VCaP (cell line): ENCODE measurements at regions not wholly inside any gene's neighbourhood (a gene's known extent, or its start where the extent isn't known, plus 50 kb on each side); places are given as distances from the start of the nearest gene placed in this dataset.

Experiments used
- H3K27ac ChIP-seq: fragments of 450-650 bp; 2 replicates; pipeline ENCODE4 v1.5.1; 2017
- TF ChIP-seq, protein P1 (sequence below): fragments of 450-650 bp; conservative IDR thresholded peaks from 2 replicates; pipeline ENCODE4 v1.5.1; 2017; ENCODE audit warnings: mild to moderate bottlenecking, moderate library complexity

DNA sequence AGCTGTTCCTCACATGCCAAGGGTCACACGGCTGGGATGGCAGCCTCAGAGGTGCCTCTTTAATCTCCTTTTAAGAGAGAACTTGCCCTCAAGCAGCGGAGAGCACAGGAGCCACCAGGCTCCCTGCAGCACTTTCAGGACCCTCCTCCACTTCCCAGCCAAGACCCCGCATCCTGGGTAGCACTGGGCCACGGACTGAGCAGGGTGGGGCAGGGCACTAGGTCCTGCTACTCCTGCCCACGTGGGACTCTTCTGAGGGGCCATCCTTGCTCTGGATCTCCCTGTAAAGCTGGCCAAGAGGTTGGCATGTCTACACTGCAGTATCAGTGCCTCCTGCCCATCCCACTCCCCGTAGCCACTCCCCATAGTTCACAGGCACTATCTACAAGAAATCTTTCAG, 175.3 kb upstream of the GLI2 start:
- TF ChIP-seq, protein P1, sequence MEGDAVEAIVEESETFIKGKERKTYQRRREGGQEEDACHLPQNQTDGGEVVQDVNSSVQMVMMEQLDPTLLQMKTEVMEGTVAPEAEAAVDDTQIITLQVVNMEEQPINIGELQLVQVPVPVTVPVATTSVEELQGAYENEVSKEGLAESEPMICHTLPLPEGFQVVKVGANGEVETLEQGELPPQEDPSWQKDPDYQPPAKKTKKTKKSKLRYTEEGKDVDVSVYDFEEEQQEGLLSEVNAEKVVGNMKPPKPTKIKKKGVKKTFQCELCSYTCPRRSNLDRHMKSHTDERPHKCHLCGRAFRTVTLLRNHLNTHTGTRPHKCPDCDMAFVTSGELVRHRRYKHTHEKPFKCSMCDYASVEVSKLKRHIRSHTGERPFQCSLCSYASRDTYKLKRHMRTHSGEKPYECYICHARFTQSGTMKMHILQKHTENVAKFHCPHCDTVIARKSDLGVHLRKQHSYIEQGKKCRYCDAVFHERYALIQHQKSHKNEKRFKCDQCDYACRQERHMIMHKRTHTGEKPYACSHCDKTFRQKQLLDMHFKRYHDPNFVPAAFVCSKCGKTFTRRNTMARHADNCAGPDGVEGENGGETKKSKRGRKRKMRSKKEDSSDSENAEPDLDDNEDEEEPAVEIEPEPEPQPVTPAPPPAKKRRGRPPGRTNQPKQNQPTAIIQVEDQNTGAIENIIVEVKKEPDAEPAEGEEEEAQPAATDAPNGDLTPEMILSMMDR, result no peak
- H3K27ac ChIP-seq, result no peak overlapping the region

DNA sequence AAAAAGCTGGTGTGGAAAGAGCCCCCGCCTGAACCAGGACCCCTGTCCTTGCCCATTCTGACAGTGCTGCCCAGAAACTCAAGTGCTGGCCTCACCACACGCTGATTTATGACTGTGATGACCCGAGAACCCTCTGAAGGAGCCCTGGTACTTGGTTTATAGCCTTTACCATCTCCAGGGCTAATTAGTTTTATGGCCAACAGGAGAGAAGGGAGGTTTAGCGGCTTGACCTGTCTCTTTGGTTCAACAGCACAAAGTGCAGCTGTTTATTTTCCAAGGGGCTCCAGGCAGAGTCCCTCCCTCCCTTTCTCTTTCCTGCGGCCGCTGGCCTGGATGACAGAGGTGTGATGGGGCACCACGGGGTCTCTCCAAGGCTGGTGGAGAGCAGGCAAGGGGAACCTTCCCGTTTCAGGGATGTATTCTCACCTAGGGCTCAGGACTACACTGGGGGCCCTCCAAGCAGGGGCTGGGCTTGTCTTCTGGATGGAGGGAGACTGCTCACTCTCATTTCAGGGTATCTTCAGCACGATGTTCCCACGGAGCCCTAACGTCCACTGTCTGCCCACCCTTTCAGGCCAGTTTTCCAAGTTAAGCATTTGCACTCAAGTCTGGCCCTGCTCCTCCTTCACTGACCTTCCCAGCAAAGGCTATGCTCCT, 174.2 kb upstream of the GLI2 start:
- TF ChIP-seq, protein P1, result no peak
- H3K27ac ChIP-seq, result no peak overlapping the region

DNA sequence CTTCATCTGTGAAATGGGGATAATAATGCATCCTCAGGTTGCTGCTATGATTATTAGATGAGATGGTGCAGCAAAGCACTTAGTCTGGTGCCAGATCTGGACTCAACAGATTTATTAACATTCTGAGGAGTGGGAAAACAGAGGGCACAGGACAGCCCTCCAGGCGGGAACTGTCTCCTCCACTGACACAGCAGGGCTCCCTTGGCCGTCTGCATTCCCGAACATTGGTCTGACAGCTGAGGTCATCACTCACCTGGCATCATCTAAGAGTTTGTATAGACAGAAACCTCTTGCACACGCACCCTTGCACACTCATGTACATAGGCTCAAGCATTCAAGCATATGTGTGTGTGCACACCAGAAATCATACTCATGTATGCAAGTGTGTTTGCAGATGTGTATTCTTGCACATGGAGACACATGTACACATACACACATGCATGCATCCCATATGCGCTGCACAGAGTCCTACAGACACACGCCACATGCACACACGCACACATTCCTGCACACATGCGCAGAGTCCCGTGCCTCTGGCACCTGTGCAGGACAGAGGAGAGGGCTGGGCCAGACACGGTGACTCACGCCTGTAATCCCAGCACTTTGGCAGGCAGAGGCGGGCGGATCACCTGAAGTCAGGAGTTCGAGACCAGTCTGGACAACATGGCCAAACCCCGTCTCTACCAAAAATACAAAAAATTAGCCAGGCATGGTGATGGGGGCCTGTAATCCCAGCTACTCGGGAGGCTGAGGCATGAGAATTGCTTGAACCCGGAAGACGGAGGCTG, 173.3 kb upstream of the GLI2 start:
- TF ChIP-seq, protein P1, result no peak
- H3K27ac ChIP-seq, result no peak overlapping the region

DNA sequence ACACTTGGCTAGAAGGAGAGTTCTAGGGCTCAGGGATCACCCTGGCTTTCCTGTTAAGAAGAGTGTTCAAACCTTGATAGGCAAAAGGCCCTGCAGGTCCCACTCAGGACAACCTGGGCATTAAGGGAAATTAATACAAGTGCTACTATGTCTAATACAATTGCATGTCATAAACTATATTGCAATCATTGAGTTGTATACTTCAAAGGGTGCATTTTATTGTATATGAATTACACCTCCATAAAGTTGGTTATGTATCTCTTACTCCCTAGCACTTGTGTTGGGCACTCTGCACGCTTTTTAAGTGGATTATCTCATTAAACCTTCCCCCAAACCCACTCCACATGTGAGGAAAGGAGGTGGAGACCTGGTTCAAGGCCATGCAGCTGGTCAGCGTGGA, 172.1 kb upstream of the GLI2 start:
- TF ChIP-seq, protein P1, result no peak
- no peak overlapping the region for H3K27ac ChIP-seq

DNA sequence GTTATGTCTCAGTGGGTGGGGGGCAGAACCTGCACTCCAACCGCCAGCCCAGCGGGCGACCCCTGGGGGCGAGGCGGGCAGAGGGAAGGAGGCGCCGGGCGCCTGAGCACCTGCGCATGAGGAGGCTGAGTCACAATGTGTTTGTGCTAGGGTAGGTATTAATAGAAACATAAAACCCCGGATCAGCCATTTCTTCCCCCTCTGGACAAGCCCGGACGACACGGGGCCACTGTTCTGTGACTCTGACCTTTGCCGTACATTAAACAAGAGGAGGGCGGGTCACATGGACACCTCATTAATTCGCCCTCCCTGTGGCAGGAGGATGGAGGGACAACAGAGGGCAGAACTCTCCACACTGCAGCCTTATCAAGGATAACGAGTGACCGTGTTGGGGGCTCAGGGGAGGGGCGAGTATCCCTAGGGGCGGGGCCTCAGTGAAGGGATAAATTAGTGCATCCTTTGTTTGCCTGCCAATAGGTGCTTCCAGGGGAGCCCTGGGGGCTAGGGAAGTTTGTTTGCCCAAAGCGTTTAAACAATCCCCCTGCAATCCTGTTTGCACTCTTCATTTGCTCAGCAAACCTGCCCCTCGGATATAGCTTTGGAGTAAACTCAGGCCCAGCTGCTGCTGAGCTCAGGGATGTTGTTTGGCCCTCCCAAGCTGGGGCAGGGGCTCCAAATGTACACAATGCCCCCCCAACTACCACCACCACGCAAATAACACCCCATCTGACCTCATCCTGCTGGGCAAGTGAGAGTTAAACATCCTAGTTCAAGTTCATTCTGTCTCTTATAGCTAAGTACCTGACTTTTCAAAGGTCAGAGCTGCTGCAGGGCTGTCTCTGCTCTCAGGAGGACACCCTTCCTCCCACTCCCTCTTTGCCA, 171.2 kb upstream of the GLI2 start:
- no peak overlapping the region for H3K27ac ChIP-seq
- TF ChIP-seq, protein P1, result no peak

DNA sequence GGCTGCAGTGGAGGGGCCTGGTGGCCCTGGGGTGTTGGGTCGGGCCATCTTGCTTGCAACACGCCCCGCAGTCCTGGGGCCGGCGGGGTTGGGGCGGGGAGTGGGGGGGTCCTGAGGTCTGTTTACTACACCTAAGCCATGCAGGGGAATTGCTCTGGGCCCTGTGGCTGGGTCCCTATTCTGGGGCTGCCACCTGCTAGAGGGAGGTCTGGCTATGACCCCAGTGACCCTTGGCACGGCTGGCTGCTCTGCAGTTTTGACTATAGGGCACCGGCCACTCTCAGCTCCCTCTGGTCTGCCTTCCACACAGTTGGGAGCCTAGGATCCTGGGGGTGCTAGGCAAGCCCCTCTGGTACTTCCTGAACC, 170.6 kb upstream of the GLI2 start:
- TF ChIP-seq, protein P1, result no peak
- no peak overlapping the region for H3K27ac ChIP-seq

DNA sequence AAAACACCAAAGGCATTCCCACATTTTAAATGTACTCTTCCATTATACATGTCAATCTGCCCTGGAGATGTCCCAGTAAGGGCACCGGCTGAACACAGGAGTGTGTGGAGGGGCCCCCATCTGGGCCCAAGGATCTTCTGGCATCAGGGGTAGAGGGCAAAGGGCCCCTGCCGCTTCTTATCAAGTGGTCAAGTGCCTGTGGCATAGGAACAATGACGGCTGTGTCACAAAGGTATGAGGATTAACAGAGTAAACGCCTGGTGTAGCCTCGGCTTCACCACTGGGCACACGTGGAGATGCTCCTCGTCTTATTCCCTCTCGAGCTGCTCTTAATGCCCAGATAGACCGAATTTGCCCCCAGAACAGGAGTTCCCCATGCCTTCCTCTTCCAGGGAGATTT, 169.7 kb upstream of the GLI2 start:
- TF ChIP-seq, protein P1, result no peak
- H3K27ac ChIP-seq, result no peak overlapping the region
